H1 (cell line): ENCODE measurements at regions not wholly inside any gene's neighbourhood (a gene's known extent, or its start where the extent isn't known, plus 50 kb on each side); places are given as distances from the start of the nearest gene placed in this dataset.

Experiments used
- CTCF ChIA-PET: fragments of 300-600 bp; sonication (Branson Sonifier 250); formaldehyde crosslinking; loops from one replicate; lab custom pipeline; 2021; ENCODE audit not compliant: partially characterized antibody; lab: Charles Lee
- POLR2A ChIA-PET: fragments of 300-600 bp; sonication (Branson Sonifier 250); formaldehyde crosslinking; loops from one replicate; lab custom pipeline; 2021; ENCODE audit warnings: inconsistent platforms; ENCODE audit not compliant: partially characterized antibody; lab: Charles Lee
- DNase-seq, 2 experiments: peaks; one replicate each; pipeline versions ENCODE4 v3.0.0 to v3.0.0-alpha.2; 2010 to 2022; ENCODE audit warnings: low spot score in 2 of 2, low read depth in 1 of 2, mixed read lengths in 1 of 2
- FAIRE-seq: peaks from 2 replicates; lab custom pipeline; 2011; peaks lifted over from hg19 to GRCh38; lab: Jason Lieb, UNC
- H2AFZ ChIP-seq: 2 replicates; pipeline ENCODE4 v1.8.1; 2012; ENCODE audit warnings: low read length, inconsistent platforms
- H2AK5ac ChIP-seq: 2 replicates; pipeline ENCODE4 v1.6.1; 2013; ENCODE audit warnings: low read depth, low read length
- H2BK120ac ChIP-seq: replicated peaks from 2 replicates; pipeline ENCODE3; 2013; ENCODE audit warnings: low read depth, low read length, inconsistent platforms
- H2BK12ac ChIP-seq: 2 replicates; pipeline ENCODE4 v1.6.1; 2013; ENCODE audit warnings: low read depth, low read length
- H2BK15ac ChIP-seq: 2 replicates; pipeline ENCODE4 v1.6.1; 2013; ENCODE audit warnings: low read length
- H2BK20ac ChIP-seq: 2 replicates; pipeline ENCODE4 v1.6.1; 2013; ENCODE audit warnings: low read length
- H2BK5ac ChIP-seq: 2 replicates; pipeline ENCODE4 v1.6.1; 2013; ENCODE audit warnings: low read depth, low read length
- H3K14ac ChIP-seq: 2 replicates; pipeline ENCODE4 v1.6.1; 2013; ENCODE audit warnings: inconsistent platforms; ENCODE audit not compliant: insufficient read length
- H3K18ac ChIP-seq: 2 replicates; pipeline ENCODE4 v1.6.1; 2013; ENCODE audit warnings: low read length; ENCODE audit errors: extremely low read depth
- H3K23ac ChIP-seq: 2 replicates; pipeline ENCODE4 v1.6.1; 2013; ENCODE audit warnings: inconsistent platforms; ENCODE audit not compliant: insufficient read length
- H3K23me2 ChIP-seq: 2 replicates; pipeline ENCODE4 v1.6.1; 2013; ENCODE audit warnings: low read depth, low read length
- H3K27ac ChIP-seq: 2 replicates; pipeline ENCODE4 v1.6.1; 2011; ENCODE audit warnings: low read depth, low read length, inconsistent platforms
- H3K27me3 ChIP-seq, 4 experiments: replicated peaks in 1 of 4; 1 replicate in 1 of 4; 2 replicates in 3 of 4; pipeline versions ENCODE4 v1.6.1 to v1.8.1; 2011 to 2013; ENCODE audit warnings: low read length in 3 of 4, mild to moderate bottlenecking in 3 of 4, inconsistent platforms in 2 of 4, mixed read lengths in 2 of 4, moderate library complexity in 1 of 4; ENCODE audit not compliant: control insufficient read depth in 3 of 4, insufficient read depth in 3 of 4; ENCODE audit errors: extremely low read depth in 1 of 4
- H3K36me3 ChIP-seq, 4 experiments: 2 replicates each; pipeline versions ENCODE4 v1.6.1 to v1.8.1; 2011 to 2013; ENCODE audit warnings: mild to moderate bottlenecking in 4 of 4, low read length in 3 of 4, moderate library complexity in 2 of 4, control low read depth in 1 of 4, inconsistent platforms in 1 of 4; ENCODE audit not compliant: insufficient read depth in 4 of 4, control insufficient read depth in 2 of 4
- H3K4ac ChIP-seq: replicated peaks from 2 replicates; pipeline ENCODE3; 2013; ENCODE audit warnings: low read length, low read depth, mixed read lengths, inconsistent platforms; ENCODE audit not compliant: insufficient read length
- H3K4me1 ChIP-seq, 4 experiments: replicated peaks in 1 of 4; 1 replicate in 1 of 4; 2 replicates in 3 of 4; pipeline versions ENCODE4 v1.6.1 to v1.8.1; 2011 to 2013; ENCODE audit warnings: low read length in 3 of 4, inconsistent platforms in 2 of 4, mixed read lengths in 1 of 4; ENCODE audit not compliant: insufficient read depth in 4 of 4, control insufficient read depth in 3 of 4
- H3K4me2 ChIP-seq, 2 experiments: 2 replicates each; pipeline versions ENCODE4 v1.6.1 to v1.8.1; 2011 to 2013; ENCODE audit warnings: low read depth in 2 of 2, low read length in 2 of 2, control low read depth in 1 of 2, inconsistent platforms in 1 of 2, mild to moderate bottlenecking in 1 of 2; ENCODE audit not compliant: insufficient read depth in 1 of 2
- H3K4me3 ChIP-seq, 4 experiments: fragments of 200-600, 300-600 bp in 1 of 4; sonication (generic), shearing (Covaris generic), sonication (Bioruptor Twin) in 1 of 4; 2 replicates each; pipeline versions ENCODE4 v1.5.1 to v1.8.1; 2011 to 2016; ENCODE audit warnings: low read length in 4 of 4, low read depth in 3 of 4, control low read depth in 2 of 4, inconsistent platforms in 2 of 4, mild to moderate bottlenecking in 2 of 4, mixed read lengths in 1 of 4, moderate library complexity in 1 of 4; ENCODE audit not compliant: insufficient read depth in 2 of 4; ENCODE audit errors: extremely low read depth in 1 of 4
- H3K56ac ChIP-seq: replicated peaks from 2 replicates; pipeline ENCODE3; 2013; ENCODE audit warnings: low read depth, mild to moderate bottlenecking, mixed read lengths, low read length, inconsistent platforms; ENCODE audit not compliant: insufficient read length
- H3K79me1 ChIP-seq: 2 replicates; pipeline ENCODE4 v1.6.1; 2013; ENCODE audit warnings: low read depth, low read length, control low read depth
- H3K79me2 ChIP-seq, 2 experiments: 2 replicates each; pipeline versions ENCODE4 v1.6.1 to v1.8.1; 2012 to 2013; ENCODE audit warnings: low read length in 2 of 2, mild to moderate bottlenecking in 2 of 2, inconsistent platforms in 1 of 2; ENCODE audit not compliant: insufficient read depth in 2 of 2, control insufficient read depth in 1 of 2
- H3K9ac ChIP-seq, 4 experiments: replicated peaks in 1 of 4; 1 replicate in 1 of 4; 2 replicates in 3 of 4; pipeline versions ENCODE4 v1.6.1 to v1.8.1; 2011 to 2013; ENCODE audit warnings: low read depth in 3 of 4, low read length in 3 of 4, control low read depth in 2 of 4, mild to moderate bottlenecking in 2 of 4, moderate library complexity in 2 of 4, inconsistent platforms in 1 of 4; ENCODE audit errors: extremely low read depth in 1 of 4
- H3K9me3 ChIP-seq, 2 experiments: 2 replicates each; pipeline versions ENCODE4 v1.6.1 to v1.8.1; 2012 to 2013; ENCODE audit warnings: mild to moderate bottlenecking in 2 of 2, moderate library complexity in 2 of 2, control low read depth in 1 of 2, inconsistent platforms in 1 of 2, low read depth in 1 of 2, low read length in 1 of 2, mixed read lengths in 1 of 2; ENCODE audit not compliant: insufficient read depth in 2 of 2
- H4K20me1 ChIP-seq, 2 experiments: replicated peaks in 1 of 2; 2 replicates each; pipeline versions ENCODE3 to v1.8.1; 2011 to 2013; ENCODE audit warnings: inconsistent platforms in 2 of 2, low read length in 2 of 2, mild to moderate bottlenecking in 1 of 2; ENCODE audit not compliant: insufficient read depth in 2 of 2, control insufficient read depth in 1 of 2
- H4K5ac ChIP-seq: 2 replicates; pipeline ENCODE4 v1.6.1; 2013; ENCODE audit warnings: low read length, low read depth, mixed read lengths, inconsistent platforms; ENCODE audit not compliant: insufficient read length
- H4K8ac ChIP-seq: 2 replicates; pipeline ENCODE4 v1.8.0; 2013; ENCODE audit warnings: mild to moderate bottlenecking, moderate library complexity, low read length, inconsistent platforms; ENCODE audit not compliant: insufficient read depth; ENCODE audit errors: extremely low read depth
- H4K91ac ChIP-seq: replicated peaks from 2 replicates; pipeline ENCODE3; 2013; ENCODE audit warnings: low read length, mixed read lengths, inconsistent platforms; ENCODE audit not compliant: insufficient read length
- ATF2 ChIP-seq: IDR thresholded peaks from 2 replicates; pipeline ENCODE4 v1.6.1; 2012; ENCODE audit warnings: low read length, inconsistent platforms
- BRCA1 ChIP-seq: IDR thresholded peaks from 2 replicates; pipeline ENCODE4 v1.6.1; 2012; ENCODE audit warnings: low read depth, low read length, improper control_type of control experiment
- CBX5 ChIP-seq: fragments of 300-800, 300-1000 bp; sonication (generic); IDR thresholded peaks from 2 replicates; pipeline ENCODE4 v1.7.1; 2016; ENCODE audit warnings: antibody characterized with exemption, low read length, low read depth
- FOSL1 ChIP-seq: IDR thresholded peaks from 2 replicates; pipeline ENCODE4 v1.6.1; 2011; ENCODE audit warnings: mild to moderate bottlenecking, low read depth, low read length, moderate library complexity; ENCODE audit not compliant: insufficient read depth
- GABPA ChIP-seq: IDR thresholded peaks from 2 replicates; pipeline ENCODE4 v1.6.1; 2011; ENCODE audit warnings: mild to moderate bottlenecking, low read length, moderate library complexity, borderline replicate concordance; ENCODE audit not compliant: insufficient read depth
- JUN ChIP-seq: IDR thresholded peaks from 2 replicates; pipeline ENCODE4 v1.6.1; 2011; ENCODE audit warnings: low read depth, mild to moderate bottlenecking, improper control_type of control experiment, low read length
- RNF2 ChIP-seq: fragments of 200-900, 300-1000 bp; sonication (generic); IDR thresholded peaks from 2 replicates; pipeline ENCODE4 v1.7.1; 2016; ENCODE audit warnings: borderline replicate concordance, low read depth, mild to moderate bottlenecking, antibody characterized with exemption, low read length; ENCODE audit not compliant: poor library complexity, severe bottlenecking; ENCODE audit errors: missing control alignments
- WGBS, 2 experiments: shearing (Covaris generic) in 1 of 2; methylation state at CpG; one replicate each; pipeline versions ENCODE4 v1.1.6 to v1.1.7; 2013 to 2015; ENCODE audit warnings: low lambda C conversion rate in 2 of 2, mixed read lengths in 2 of 2, inconsistent platforms in 1 of 2, low coverage in 1 of 2, missing lambda C conversion rate in 1 of 2; ENCODE audit not compliant: insufficient replicate concordance in 2 of 2, insufficient coverage in 1 of 2, insufficient read length in 1 of 2; ENCODE audit errors: extremely low coverage in 1 of 2, missing lambda C conversion rate in 1 of 2; 5-methylcytosine and 5-hydroxymethylcytosine counted together

DNA sequence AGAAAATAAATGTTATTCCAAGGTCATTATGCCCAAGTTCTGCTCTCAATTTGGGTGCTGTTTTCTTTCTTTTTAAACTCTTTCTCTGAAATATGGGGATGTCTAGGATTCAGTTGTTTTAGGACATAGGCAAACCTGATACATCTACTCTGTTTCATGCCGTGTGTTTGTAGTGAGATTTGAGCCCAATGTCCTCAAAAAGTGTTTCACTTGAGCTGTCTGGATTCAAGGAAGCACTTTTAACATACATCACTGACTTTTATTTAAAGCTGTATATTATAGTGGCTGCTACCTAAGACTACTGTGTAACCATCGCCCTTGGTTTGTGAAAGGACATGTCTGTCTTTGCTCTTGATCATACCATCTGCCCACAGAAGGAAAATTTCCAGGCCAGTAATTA, 709.3 kb upstream of the STXBP6 start:
- 97% methylated on average over 2 of the region's 2 CpGs; no CpG with 5 or more reads in 1 of the 2 experiments for WGBS, 2 experiments

More for the DNA sequence above, 709.3 kb upstream of the STXBP6 start:
- TF ChIP-seq FOSL1 (no peak), RNF2 (no peak), ATF2 (no peak), JUN (no peak), GABPA (no peak), BRCA1 (no peak), CBX5 (no peak)
- Histone ChIP-seq H3K18ac (no peak overlapping the region), H4K5ac (no peak overlapping the region), H4K8ac (no peak overlapping the region), H3K4ac (no peak overlapping the region), H4K20me1 (no peaks in the 10 kb centered on the region), H4K91ac (no peak overlapping the region), H3K23ac (no peak overlapping the region), H3K79me1 (no peaks in the 10 kb centered on the region), H2BK12ac (no peak overlapping the region), H3K27me3 (peaks cover 0 to 1% (median 0%) of the 10 kb centered on the region in 4 experiments; a peak in 1 of 7 replicates), H3K27ac (no peak overlapping the region), H3K36me3 (no peaks in the 10 kb centered on the region), H3K9ac (no peak overlapping the region), H2AK5ac (no peak overlapping the region), H3K9me3 (no peaks in the 10 kb centered on the region), H2AFZ (no peak overlapping the region), H3K23me2 (no peaks in the 10 kb centered on the region), H2BK120ac (peak overlapping the region; percentile 31), H3K56ac (no peak overlapping the region), H3K4me2 (no peak overlapping the region), H2BK15ac (no peak overlapping the region), H2BK5ac (peak overlapping the region; percentile 26; the same call in 1 of the 2 replicates), H3K14ac (no peak overlapping the region), H2BK20ac (peak overlapping the region; percentile 29; the same call in 1 of the 2 replicates), H3K4me3 (no peak overlapping the region), H3K79me2 (no peaks in the 10 kb centered on the region), H3K4me1 (peaks cover 4 to 9% (median 6%) of the 10 kb centered on the region in 4 experiments; a peak in 4 of 7 replicates)
- no peak for FAIRE-seq
- ChIA-PET POLR2A (no interaction called here), CTCF (interaction anchor here (0.8 kb wide), 1 partner anchor 10 kb away, joined by 3 read pairs; no protein-coding TSS in a partner anchor)
- DNase-seq: no peak
